ENCODE measurements at regions not wholly inside any gene's neighbourhood (a gene's known extent, or its start where the extent isn't known, plus 50 kb on each side); places are given as distances from the start of the nearest gene placed in this dataset.

- no peak overlapping the region for H3K27ac ChIP-seq (ENCODE audit: low read depth in 2 of 2, low read length in 2 of 2)
- intact Hi-C loops (cut with DNase I) = no loop called here
- H3K9me3 ChIP-seq (ENCODE audit: control insufficient read depth in 2 of 3, insufficient read depth in 1 of 3, low read length in 3 of 3) = no peaks in the 10 kb centered on the region
- H3K9ac ChIP-seq (ENCODE audit: low read length in 3 of 3) = no peak overlapping the region
- H3K4me3 ChIP-seq (ENCODE audit: low read length in 3 of 3) = no peak overlapping the region
- H3K27me3 ChIP-seq (ENCODE audit: control insufficient read depth, insufficient read depth, low read length) = no peaks in the 10 kb centered on the region
- TF ChIP-seq, protein P1, sequence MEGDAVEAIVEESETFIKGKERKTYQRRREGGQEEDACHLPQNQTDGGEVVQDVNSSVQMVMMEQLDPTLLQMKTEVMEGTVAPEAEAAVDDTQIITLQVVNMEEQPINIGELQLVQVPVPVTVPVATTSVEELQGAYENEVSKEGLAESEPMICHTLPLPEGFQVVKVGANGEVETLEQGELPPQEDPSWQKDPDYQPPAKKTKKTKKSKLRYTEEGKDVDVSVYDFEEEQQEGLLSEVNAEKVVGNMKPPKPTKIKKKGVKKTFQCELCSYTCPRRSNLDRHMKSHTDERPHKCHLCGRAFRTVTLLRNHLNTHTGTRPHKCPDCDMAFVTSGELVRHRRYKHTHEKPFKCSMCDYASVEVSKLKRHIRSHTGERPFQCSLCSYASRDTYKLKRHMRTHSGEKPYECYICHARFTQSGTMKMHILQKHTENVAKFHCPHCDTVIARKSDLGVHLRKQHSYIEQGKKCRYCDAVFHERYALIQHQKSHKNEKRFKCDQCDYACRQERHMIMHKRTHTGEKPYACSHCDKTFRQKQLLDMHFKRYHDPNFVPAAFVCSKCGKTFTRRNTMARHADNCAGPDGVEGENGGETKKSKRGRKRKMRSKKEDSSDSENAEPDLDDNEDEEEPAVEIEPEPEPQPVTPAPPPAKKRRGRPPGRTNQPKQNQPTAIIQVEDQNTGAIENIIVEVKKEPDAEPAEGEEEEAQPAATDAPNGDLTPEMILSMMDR (IDR thresholded peaks at IDR 0.05; ENCODE audit: borderline replicate concordance, extremely low read depth, insufficient read depth) = no peak
- DNase-seq = peak in 2 of 5 donors; percentile 14 to 24
- no peaks in the 10 kb centered on the region for H3K36me3 ChIP-seq (ENCODE audit: control insufficient read depth in 2 of 3, insufficient read depth in 3 of 3, low read length in 3 of 3)
- no peak for FAIRE-seq
- H3K4me1 ChIP-seq (ENCODE audit: control insufficient read depth in 2 of 3, insufficient read depth in 2 of 3, low read depth in 1 of 3, low read length in 3 of 3) = no peaks in the 10 kb centered on the region
Measured at GRCh38 chr7:84372155-84372621, 177.6 kb upstream of the SEMA3A start.

- H3K9me3 ChIP-seq (ENCODE audit: control insufficient read depth in 2 of 3, insufficient read depth in 1 of 3, low read length in 3 of 3) = no peaks in the 10 kb centered on the region
- H3K4me1 ChIP-seq (ENCODE audit: control insufficient read depth in 2 of 3, insufficient read depth in 2 of 3, low read depth in 1 of 3, low read length in 3 of 3) = no peaks in the 10 kb centered on the region
- DNase-seq (no peak), FAIRE-seq (no peak)
- no peak overlapping the region for H3K4me3 ChIP-seq (ENCODE audit: low read length in 3 of 3)
- no peaks in the 10 kb centered on the region for H3K27me3 ChIP-seq (ENCODE audit: control insufficient read depth, insufficient read depth, low read length)
- H3K9ac ChIP-seq (ENCODE audit: low read length in 3 of 3) = no peak overlapping the region
- no peak overlapping the region for H3K27ac ChIP-seq (ENCODE audit: low read depth in 2 of 2, low read length in 2 of 2)
- TF ChIP-seq, protein P1 (IDR thresholded peaks at IDR 0.05; ENCODE audit: borderline replicate concordance, extremely low read depth, insufficient read depth) = no peak
- H3K36me3 ChIP-seq (ENCODE audit: control insufficient read depth in 2 of 3, insufficient read depth in 3 of 3, low read length in 3 of 3) = no peaks in the 10 kb centered on the region
- intact Hi-C loops (cut with DNase I) = no loop called here
Measured at GRCh38 chr7:84370114-84370513, 175.5 kb upstream of the SEMA3A start.

DNA sequence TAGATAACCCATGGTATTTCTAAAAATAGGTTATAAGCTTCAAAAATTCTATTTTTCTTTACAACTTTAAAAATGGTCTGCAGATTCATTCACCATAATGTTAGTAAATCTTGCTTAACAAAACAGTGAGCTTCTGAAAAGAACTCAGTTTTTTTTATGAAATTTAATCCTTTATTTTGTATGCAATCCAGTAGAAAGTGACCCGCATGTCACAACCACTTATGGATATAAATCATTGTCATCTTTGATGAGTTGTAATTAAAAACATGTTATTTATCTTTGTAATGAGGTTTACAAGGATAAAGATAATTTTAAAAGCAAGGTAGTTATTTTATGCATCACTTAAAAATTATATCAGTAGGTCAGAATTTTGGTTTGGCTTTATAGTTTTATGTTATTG, 173.5 kb upstream of the SEMA3A start:
- no peak overlapping the region for H3K4me3 ChIP-seq (ENCODE audit: low read length in 3 of 3)
- H3K27ac ChIP-seq (ENCODE audit: low read depth in 2 of 2, low read length in 2 of 2) = no peak overlapping the region
- no peaks in the 10 kb centered on the region for H3K36me3 ChIP-seq (ENCODE audit: control insufficient read depth in 2 of 3, insufficient read depth in 3 of 3, low read length in 3 of 3)
- no peaks in the 10 kb centered on the region for H3K27me3 ChIP-seq (ENCODE audit: control insufficient read depth, insufficient read depth, low read length)
- H3K9me3 ChIP-seq (ENCODE audit: control insufficient read depth in 2 of 3, insufficient read depth in 1 of 3, low read length in 3 of 3) = no peaks in the 10 kb centered on the region
- H3K9ac ChIP-seq (ENCODE audit: low read length in 3 of 3) = no peak overlapping the region
- H3K4me1 ChIP-seq (ENCODE audit: control insufficient read depth in 2 of 3, insufficient read depth in 2 of 3, low read depth in 1 of 3, low read length in 3 of 3) = no peaks in the 10 kb centered on the region
- FAIRE-seq (no peak), DNase-seq (no peak)
- TF ChIP-seq, protein P1 (IDR thresholded peaks at IDR 0.05; ENCODE audit: borderline replicate concordance, extremely low read depth, insufficient read depth) = no peak
- intact Hi-C loops (cut with DNase I) = no loop called here

GRCh38 chr7:84364708-84365107, 170.1 kb upstream of the SEMA3A start:
- no peak overlapping the region for H3K27ac ChIP-seq (ENCODE audit: low read depth in 2 of 2, low read length in 2 of 2)
- H3K4me3 ChIP-seq (ENCODE audit: low read length in 3 of 3) = no peak overlapping the region
- no peaks in the 10 kb centered on the region for H3K4me1 ChIP-seq (ENCODE audit: control insufficient read depth in 2 of 3, insufficient read depth in 2 of 3, low read depth in 1 of 3, low read length in 3 of 3)
- FAIRE-seq (no peak), DNase-seq (peak in 1 of 5 donors; percentile 6)
- TF ChIP-seq, protein P1 (IDR thresholded peaks at IDR 0.05; ENCODE audit: borderline replicate concordance, extremely low read depth, insufficient read depth) = no peak
- H3K36me3 ChIP-seq (ENCODE audit: control insufficient read depth in 2 of 3, insufficient read depth in 3 of 3, low read length in 3 of 3) = no peaks in the 10 kb centered on the region
- intact Hi-C loops (cut with DNase I) = no loop called here
- no peaks in the 10 kb centered on the region for H3K27me3 ChIP-seq (ENCODE audit: control insufficient read depth, insufficient read depth, low read length)
- H3K9ac ChIP-seq (ENCODE audit: low read length in 3 of 3) = no peak overlapping the region
- no peaks in the 10 kb centered on the region for H3K9me3 ChIP-seq (ENCODE audit: control insufficient read depth in 2 of 3, insufficient read depth in 1 of 3, low read length in 3 of 3)

Measured in kidney (tissue), 13 donors.